ENCODE measurements at regions not wholly inside any gene's neighbourhood (a gene's known extent, or its start where the extent isn't known, plus 50 kb on each side); places are given as distances from the start of the nearest gene placed in this dataset.

DNA sequence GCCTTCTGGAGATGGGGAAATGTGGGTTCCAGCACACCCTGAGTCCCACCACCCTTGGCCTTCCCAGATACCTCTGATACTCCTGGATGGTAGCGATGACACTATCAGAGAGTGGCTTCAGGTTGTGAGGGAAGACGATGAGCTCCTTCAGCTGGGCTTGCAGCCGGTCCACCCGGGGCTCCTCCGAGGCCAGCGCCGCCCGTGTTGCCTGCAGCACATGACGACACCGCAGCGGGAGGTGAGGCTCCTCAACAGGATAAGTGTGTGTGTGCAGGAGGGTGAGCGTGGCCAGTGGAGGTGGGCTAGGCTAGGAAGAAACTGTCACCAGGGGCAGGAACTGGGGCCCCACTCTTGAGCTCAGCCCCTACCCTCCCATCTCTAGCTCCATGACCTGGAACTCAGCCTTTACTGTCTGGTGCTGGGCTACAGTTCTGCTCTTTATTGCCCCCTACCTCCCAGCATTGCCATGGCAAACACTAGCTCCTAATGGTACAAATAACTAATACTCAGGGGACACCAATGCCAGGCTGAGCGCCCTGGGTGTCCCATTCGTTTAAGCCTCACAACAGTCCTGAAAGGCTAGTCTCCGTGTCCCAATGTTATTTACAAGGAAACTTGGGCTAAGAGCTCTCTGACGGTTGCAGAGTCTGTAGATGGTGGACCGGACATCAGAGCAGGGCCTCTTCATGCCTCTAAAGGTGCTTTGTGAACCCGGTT lies 64.1 kb downstream of the SYNE3 start (continued):
- no peak for TF ChIP-seq ZBTB37 (CRISPR knock-in tag; IDR thresholded peaks at IDR 0.05)
- TF ChIP-seq, protein P1, sequence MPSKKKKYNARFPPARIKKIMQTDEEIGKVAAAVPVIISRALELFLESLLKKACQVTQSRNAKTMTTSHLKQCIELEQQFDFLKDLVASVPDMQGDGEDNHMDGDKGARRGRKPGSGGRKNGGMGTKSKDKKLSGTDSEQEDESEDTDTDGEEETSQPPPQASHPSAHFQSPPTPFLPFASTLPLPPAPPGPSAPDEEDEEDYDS (CRISPR knock-in tag; IDR thresholded peaks at IDR 0.05), result 0 out of 2 replicates have a peak, but pooled peaks have one; percentile 7
- no peak for TF ChIP-seq NONO (IDR thresholded peaks at IDR 0.05)
- TF ChIP-seq NONO (CRISPR knock-in tag; conservative IDR thresholded peaks at IDR 0.05), result 0 out of 2 replicates have a peak, but pooled peaks have one; percentile 58
- no peak for TF ChIP-seq ZBTB21 (CRISPR knock-in tag; IDR thresholded peaks at IDR 0.05)
- no peak for TF ChIP-seq ZBTB1 (CRISPR knock-in tag; IDR thresholded peaks at IDR 0.05; ENCODE audit: borderline replicate concordance)
- no peak; the same call in 1 of the 2 replicates for TF ChIP-seq KLF12 (CRISPR knock-in tag; IDR thresholded peaks at IDR 0.05; ENCODE audit: borderline replicate concordance)
- TF ChIP-seq ZNF780A (CRISPR knock-in tag; IDR thresholded peaks at IDR 0.05), result no peak
- peak; percentile 20; the same call in 1 of the 2 replicates for TF ChIP-seq SMC3 (IDR thresholded peaks at IDR 0.05; ENCODE audit: low read length)
- TF ChIP-seq ZNF333 (CRISPR knock-in tag; IDR thresholded peaks at IDR 0.05; ENCODE audit: borderline replicate concordance), result no peak
- TF ChIP-seq IKZF4 (CRISPR knock-in tag; IDR thresholded peaks at IDR 0.05; ENCODE audit: borderline replicate concordance, low read depth, not compliant biosample characterization), result no peak
- no peak for TF ChIP-seq ZFP62 (CRISPR knock-in tag; IDR thresholded peaks at IDR 0.05)
- TF ChIP-seq SYNCRIP (IDR thresholded peaks at IDR 0.05; ENCODE audit: insufficient read depth, low read depth, low read length), result no peak
- no peak for TF ChIP-seq SNAI1 (CRISPR knock-in tag; IDR thresholded peaks at IDR 0.05; ENCODE audit: borderline replicate concordance)
- TF ChIP-seq RARG (CRISPR knock-in tag; IDR thresholded peaks at IDR 0.05; ENCODE audit: low read depth), result no peak
- TF ChIP-seq CC2D1A (CRISPR knock-in tag; IDR thresholded peaks at IDR 0.05), result no peak
- TF ChIP-seq, protein P2, sequence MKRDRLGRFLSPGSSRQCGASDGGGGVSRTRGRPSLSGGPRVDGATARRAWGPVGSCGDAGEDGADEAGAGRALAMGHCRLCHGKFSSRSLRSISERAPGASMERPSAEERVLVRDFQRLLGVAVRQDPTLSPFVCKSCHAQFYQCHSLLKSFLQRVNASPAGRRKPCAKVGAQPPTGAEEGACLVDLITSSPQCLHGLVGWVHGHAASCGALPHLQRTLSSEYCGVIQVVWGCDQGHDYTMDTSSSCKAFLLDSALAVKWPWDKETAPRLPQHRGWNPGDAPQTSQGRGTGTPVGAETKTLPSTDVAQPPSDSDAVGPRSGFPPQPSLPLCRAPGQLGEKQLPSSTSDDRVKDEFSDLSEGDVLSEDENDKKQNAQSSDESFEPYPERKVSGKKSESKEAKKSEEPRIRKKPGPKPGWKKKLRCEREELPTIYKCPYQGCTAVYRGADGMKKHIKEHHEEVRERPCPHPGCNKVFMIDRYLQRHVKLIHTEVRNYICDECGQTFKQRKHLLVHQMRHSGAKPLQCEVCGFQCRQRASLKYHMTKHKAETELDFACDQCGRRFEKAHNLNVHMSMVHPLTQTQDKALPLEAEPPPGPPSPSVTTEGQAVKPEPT (CRISPR knock-in tag; IDR thresholded peaks at IDR 0.05; ENCODE audit: low read depth), result no peak
- TF ChIP-seq ZXDC (CRISPR knock-in tag; IDR thresholded peaks at IDR 0.05), result no peak; the same call in 1 of the 2 replicates
- TF ChIP-seq ZNF367 (CRISPR knock-in tag; IDR thresholded peaks at IDR 0.05; ENCODE audit: borderline replicate concordance), result no peak

Data from HepG2 (cell line).